ENCODE measurements at regions not wholly inside any gene's neighbourhood (a gene's known extent, or its start where the extent isn't known, plus 50 kb on each side); places are given as distances from the start of the nearest gene placed in this dataset.
A peak's percentile ranks its signal among the peaks of the same experiment; 100 is the strongest.

DNA sequence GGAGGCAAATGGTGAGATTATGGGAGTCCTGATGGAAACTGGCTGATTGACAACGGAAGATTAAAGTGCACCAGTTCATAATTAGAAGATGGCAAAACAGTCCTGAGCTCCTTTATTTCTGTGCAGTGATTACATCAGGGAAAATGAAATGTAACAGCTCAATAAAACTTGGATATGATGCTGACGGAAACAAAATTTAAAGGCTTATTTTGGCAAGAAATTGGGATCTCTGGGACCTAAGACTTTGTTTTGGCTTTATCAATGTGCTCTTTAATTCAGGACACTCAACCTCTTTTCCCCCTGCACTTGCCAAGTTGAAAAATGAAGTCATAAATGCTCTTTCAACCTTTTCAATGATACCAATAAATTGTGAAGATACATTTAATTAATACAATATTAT is 226.8 kb downstream of the C6orf118 start:
- H3K27me3 Mint-ChIP-seq = no peaks in the 10 kb centered on the region
- no peak for ATAC-seq
- H3K4me1 Mint-ChIP-seq = no peaks in the 10 kb centered on the region
- no peaks in the 10 kb centered on the region for H3K36me3 Mint-ChIP-seq (ENCODE audit: low read depth)
- DNase-seq = no peak
- H3K4me3 Mint-ChIP-seq = no peak overlapping the region
- H3K9me3 Mint-ChIP-seq = peaks cover 7% of the 10 kb centered on the region
- H3K27ac Mint-ChIP-seq = no peak overlapping the region

DNA sequence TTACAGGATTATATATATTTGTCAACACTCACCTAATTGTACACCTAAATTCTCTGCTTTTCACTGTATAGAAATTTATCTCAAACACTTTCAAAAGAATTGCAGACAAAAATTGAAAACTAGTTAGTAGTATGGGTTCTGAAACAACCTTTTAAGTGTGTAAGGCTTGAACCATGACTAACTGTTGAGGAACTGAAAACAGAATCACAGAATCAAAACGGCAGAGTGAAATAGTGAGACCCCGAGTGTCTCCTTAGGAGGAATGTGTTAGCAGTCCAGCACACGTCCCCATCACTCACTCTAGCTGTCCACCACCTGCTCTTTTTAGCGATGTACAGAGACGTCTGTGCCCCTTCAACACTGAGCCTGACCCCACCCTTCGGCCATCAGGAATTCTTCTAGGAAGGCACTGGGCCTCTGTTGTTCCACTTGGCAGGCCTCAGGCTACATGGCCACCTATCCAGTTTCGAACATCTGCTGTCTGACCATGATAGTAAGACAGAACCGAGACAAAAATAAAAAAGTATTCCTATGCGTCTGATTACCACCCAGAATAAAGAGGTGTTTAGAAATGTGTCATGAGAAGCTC is 227.4 kb downstream of the C6orf118 start:
- DNase-seq (no peak), ATAC-seq (no peak)
- Mint-ChIP-seq H3K9me3 (peaks cover 7% of the 10 kb centered on the region), H3K4me3 (no peak overlapping the region), H3K4me1 (no peaks in the 10 kb centered on the region), H3K36me3 (ENCODE audit: low read depth) (no peaks in the 10 kb centered on the region), H3K27ac (no peak overlapping the region), H3K27me3 (no peaks in the 10 kb centered on the region)

GRCh38 chr6:165077876-165078275 is 231.5 kb downstream of the C6orf118 start:
- ATAC-seq = no peak
- no peaks in the 10 kb centered on the region for H3K36me3 Mint-ChIP-seq (ENCODE audit: low read depth)
- DNase-seq = no peak

DNA sequence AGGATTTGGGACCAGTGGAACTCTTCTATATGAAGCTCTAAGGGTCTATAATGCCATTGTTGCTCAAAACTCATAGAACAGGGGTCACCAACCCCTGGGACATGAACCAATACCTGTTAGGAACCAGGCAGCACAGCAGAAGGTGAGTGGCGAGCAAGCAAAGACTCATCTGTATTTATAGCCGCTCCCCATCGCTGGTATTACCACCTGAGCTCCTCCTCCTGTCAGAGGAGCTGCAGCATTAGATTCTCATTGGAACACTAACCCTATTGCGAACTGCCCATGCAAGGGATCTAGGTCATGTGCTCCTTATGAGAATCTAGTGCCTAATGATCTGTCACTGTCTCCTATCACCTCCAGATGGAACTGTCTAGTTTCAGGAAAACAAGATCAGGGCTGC is 237.5 kb downstream of the C6orf118 start:
- H3K27me3 Mint-ChIP-seq = no peaks in the 10 kb centered on the region
- H3K4me1 Mint-ChIP-seq = no peaks in the 10 kb centered on the region
- H3K36me3 Mint-ChIP-seq (ENCODE audit: low read depth) = no peaks in the 10 kb centered on the region
- peaks cover 4% of the 10 kb centered on the region for H3K9me3 Mint-ChIP-seq
- DNase-seq (no peak), ATAC-seq (no peak)
- H3K27ac Mint-ChIP-seq = no peak overlapping the region
- H3K4me3 Mint-ChIP-seq = no peak overlapping the region

More at GRCh38 chr6:165077876-165078275, 231.5 kb downstream of the C6orf118 start:
- Mint-ChIP-seq H3K27me3 (no peaks in the 10 kb centered on the region), H3K27ac (no peak overlapping the region), H3K9me3 (peaks cover 4% of the 10 kb centered on the region), H3K4me1 (no peaks in the 10 kb centered on the region), H3K4me3 (no peak overlapping the region)

GRCh38 chr6:165060720-165061119 is 248.7 kb downstream of the C6orf118 start:
- H3K36me3 Mint-ChIP-seq (ENCODE audit: low read depth) = no peaks in the 10 kb centered on the region
- no peak overlapping the region for H3K27ac Mint-ChIP-seq
- ATAC-seq (no peak), DNase-seq (no peak)
- H3K9me3 Mint-ChIP-seq = peaks cover 11% of the 10 kb centered on the region
- H3K27me3 Mint-ChIP-seq = no peaks in the 10 kb centered on the region
- H3K4me1 Mint-ChIP-seq = no peaks in the 10 kb centered on the region
- no peak overlapping the region for H3K4me3 Mint-ChIP-seq

DNA sequence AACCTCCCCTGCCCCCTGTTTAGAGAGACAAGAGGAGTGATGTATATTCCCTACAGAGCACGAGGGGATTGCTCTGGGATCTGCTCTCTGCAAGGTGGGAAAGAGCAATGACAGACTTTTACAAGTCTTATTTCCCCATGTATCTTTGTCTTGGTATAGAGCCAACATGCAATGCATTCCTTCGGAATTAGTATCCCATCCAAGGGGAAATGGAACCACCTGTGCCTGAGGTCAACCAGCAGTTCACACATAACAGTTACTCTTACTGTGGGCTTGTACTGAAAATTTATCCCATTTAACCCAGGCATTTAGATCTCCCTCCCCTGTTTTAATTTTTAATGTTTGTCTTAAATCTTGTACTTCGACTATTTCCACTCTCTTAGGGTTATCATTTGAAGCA is 250.4 kb downstream of the C6orf118 start:
- Mint-ChIP-seq H3K4me1 (no peaks in the 10 kb centered on the region), H3K27ac (no peak overlapping the region), H3K4me3 (no peak overlapping the region), H3K27me3 (no peaks in the 10 kb centered on the region), H3K36me3 (ENCODE audit: low read depth) (no peaks in the 10 kb centered on the region), H3K9me3 (peaks cover 5% of the 10 kb centered on the region)
- no peak for ATAC-seq
- DNase-seq = no peak

DNA sequence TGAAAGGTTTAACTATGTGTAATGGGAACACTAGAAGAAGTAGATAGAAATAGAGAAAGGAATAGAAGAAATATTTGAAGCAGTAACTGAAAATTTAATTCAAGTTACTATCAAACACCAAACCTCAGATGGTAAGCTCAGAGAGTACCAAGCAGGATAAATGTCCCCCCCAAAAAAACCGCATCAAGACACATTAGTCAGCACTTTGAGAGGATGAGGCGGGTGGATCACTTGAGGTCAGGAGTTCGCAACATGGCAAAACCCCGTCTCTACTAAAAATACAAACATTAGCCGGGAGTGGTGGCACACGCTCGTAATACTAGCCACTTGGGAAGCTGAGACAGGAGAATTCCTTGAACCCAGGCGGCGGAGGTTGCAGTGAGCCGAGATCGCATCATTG is 253.1 kb downstream of the C6orf118 start:
- H3K9me3 Mint-ChIP-seq = peaks cover 8% of the 10 kb centered on the region
- H3K36me3 Mint-ChIP-seq (ENCODE audit: low read depth) = no peaks in the 10 kb centered on the region
- H3K27ac Mint-ChIP-seq = no peak overlapping the region
- ATAC-seq (no peak), DNase-seq (no peak)
- H3K4me3 Mint-ChIP-seq = no peak overlapping the region
- H3K4me1 Mint-ChIP-seq = no peaks in the 10 kb centered on the region
- no peaks in the 10 kb centered on the region for H3K27me3 Mint-ChIP-seq

- DNase-seq (no peak), ATAC-seq (no peak)
- Mint-ChIP-seq H3K27me3 (no peaks in the 10 kb centered on the region), H3K9me3 (peaks cover 8% of the 10 kb centered on the region), H3K36me3 (ENCODE audit: low read depth) (no peaks in the 10 kb centered on the region), H3K4me3 (no peak overlapping the region), H3K4me1 (no peaks in the 10 kb centered on the region), H3K27ac (no peak overlapping the region)
Observed at GRCh38 chr6:165055231-165055630, 254.2 kb downstream of the C6orf118 start.

DNA sequence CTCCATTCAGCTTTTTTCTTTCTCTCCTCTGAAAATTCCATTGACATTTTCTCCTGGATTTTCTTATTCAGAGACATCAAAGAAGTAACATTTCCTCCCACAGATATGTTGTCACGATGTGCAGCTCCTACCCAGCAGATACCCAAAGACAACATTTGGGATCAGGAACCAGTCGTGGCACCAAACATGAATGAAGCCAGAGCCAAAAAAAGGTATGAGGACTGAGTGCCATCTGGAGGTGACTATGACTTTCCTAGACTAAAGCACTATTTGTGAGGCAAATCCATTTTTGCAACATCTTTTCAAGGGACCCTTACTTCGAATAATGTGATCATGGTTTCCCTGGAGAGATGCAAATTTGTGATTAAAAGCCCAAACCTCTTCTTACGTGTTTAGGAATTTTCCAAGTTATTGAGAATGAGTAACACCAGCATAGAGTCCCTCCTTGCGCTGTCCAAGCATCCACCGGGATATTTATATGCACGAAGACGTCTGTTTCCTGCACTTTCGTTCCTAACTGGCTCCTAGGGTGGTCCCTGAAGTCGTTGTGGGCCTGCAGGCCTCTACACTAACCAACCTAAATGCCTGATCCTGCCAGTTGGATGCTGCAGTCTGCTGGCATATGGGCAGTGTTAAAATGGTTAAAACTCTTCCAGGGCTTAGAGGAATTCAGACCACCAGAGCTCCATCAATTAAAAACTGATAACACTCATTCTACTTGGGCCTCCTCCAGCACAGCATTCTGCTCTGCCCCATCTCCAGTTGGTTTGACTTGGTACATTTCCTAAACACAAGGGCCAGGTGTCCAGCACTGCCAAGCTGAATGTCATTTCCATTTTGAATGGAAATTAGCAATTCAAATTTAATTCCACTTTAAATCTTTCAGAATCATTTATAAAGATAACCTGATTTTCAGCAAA is 256.6 kb downstream of the C6orf118 start:
- no peaks in the 10 kb centered on the region for H3K36me3 Mint-ChIP-seq (ENCODE audit: low read depth)
- no peak overlapping the region for H3K27ac Mint-ChIP-seq
- ATAC-seq = no peak
- DNase-seq = no peak
- peaks cover 18% of the 10 kb centered on the region for H3K9me3 Mint-ChIP-seq
- no peaks in the 10 kb centered on the region for H3K27me3 Mint-ChIP-seq
- H3K4me1 Mint-ChIP-seq = no peaks in the 10 kb centered on the region
- H3K4me3 Mint-ChIP-seq = no peak overlapping the region

DNA sequence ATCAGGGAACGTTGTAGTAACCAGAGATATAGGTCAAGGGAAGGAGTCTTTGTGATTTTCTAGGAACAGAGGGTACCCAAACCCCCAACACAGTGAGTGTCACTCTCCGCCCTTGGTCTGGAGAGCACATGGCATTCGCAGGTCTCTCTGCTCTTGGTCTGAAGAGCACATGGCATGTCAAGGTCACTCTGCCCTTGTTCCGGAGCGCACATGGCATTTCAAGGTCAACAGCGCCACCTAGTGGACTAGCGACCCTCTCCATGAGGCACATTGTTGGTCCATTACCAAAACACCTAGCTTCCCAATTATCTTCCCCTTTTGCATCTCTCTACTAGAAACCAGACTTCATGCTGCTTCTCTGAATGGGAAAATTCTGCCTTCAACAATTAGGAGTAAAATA is 260.0 kb downstream of the C6orf118 start:
- Mint-ChIP-seq H3K9me3 (peaks cover 30% of the 10 kb centered on the region), H3K4me3 (no peak overlapping the region), H3K36me3 (ENCODE audit: low read depth) (no peaks in the 10 kb centered on the region), H3K27me3 (no peaks in the 10 kb centered on the region), H3K27ac (no peak overlapping the region), H3K4me1 (no peaks in the 10 kb centered on the region)
- ATAC-seq (no peak), DNase-seq (peak; percentile 40)

DNA sequence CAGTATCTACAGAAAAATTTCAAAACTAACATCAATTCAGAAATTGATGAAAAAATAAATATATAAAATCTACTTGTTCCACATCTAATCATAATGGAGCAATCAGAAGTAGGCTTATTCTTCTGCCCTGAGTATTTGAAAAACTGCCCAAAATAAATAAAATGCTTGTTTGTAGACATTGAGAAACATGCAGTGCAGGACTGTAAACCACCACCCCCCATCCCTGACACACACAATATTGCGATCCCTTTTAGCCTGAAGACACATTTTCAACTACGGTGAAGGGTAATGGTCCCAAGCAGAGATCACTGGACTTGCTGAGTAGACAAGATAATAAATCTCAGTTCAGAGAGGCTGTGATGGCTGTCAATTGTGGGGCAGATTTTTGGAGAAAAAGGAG is 261.5 kb downstream of the C6orf118 start:
- no peak for DNase-seq
- Mint-ChIP-seq H3K4me1 (no peaks in the 10 kb centered on the region), H3K9me3 (peaks cover 34% of the 10 kb centered on the region), H3K27ac (no peak overlapping the region), H3K36me3 (ENCODE audit: low read depth) (no peaks in the 10 kb centered on the region), H3K27me3 (no peaks in the 10 kb centered on the region), H3K4me3 (no peak overlapping the region)
- no peak for ATAC-seq

- Mint-ChIP-seq H3K9me3 (peaks cover 31% of the 10 kb centered on the region), H3K4me3 (no peak overlapping the region), H3K27ac (no peak overlapping the region), H3K4me1 (no peaks in the 10 kb centered on the region), H3K36me3 (ENCODE audit: low read depth) (no peaks in the 10 kb centered on the region), H3K27me3 (no peaks in the 10 kb centered on the region)
- no peak for DNase-seq
- ATAC-seq = no peak
Observed at GRCh38 chr6:165045631-165046030, 263.8 kb downstream of the C6orf118 start.

- no peaks in the 10 kb centered on the region for H3K27me3 Mint-ChIP-seq
- no peaks in the 10 kb centered on the region for H3K36me3 Mint-ChIP-seq (ENCODE audit: low read depth)
- no peaks in the 10 kb centered on the region for H3K4me1 Mint-ChIP-seq
- no peak overlapping the region for H3K4me3 Mint-ChIP-seq
- ATAC-seq = no peak
- H3K27ac Mint-ChIP-seq = no peak overlapping the region
- DNase-seq = no peak
- peaks cover 28% of the 10 kb centered on the region for H3K9me3 Mint-ChIP-seq
Observed at GRCh38 chr6:165042912-165043311, 266.5 kb downstream of the C6orf118 start.

DNA sequence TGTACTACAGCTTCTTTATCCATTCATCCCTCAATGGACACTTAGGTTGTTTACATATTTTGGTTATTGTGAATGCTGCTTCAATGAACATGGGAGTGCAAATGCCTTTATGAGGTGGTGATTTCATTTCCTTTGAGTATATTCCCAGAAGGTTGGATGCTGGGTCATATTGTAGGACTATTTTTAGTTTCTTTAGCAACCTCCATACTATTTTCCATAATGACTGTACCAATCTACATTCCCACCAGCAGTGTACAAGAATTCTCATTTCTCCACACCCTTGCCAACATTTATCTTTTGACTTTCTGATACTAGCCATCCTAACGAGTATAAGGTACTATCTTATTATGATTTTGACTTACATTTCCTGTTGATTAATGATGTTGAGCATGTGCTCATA is 269.0 kb downstream of the C6orf118 start:
- Mint-ChIP-seq H3K36me3 (ENCODE audit: low read depth) (no peaks in the 10 kb centered on the region), H3K4me1 (no peaks in the 10 kb centered on the region), H3K9me3 (peaks cover 14% of the 10 kb centered on the region), H3K4me3 (no peak overlapping the region), H3K27me3 (no peaks in the 10 kb centered on the region), H3K27ac (no peak overlapping the region)
- no peak for DNase-seq
- ATAC-seq = no peak

GRCh38 chr6:165034271-165034741 is 275.1 kb downstream of the C6orf118 start:
- ATAC-seq (no peak), DNase-seq (no peak)
- no peaks in the 10 kb centered on the region for H3K27me3 Mint-ChIP-seq
- H3K36me3 Mint-ChIP-seq (ENCODE audit: low read depth) = no peaks in the 10 kb centered on the region
- no peak overlapping the region for H3K4me3 Mint-ChIP-seq
- no peak overlapping the region for H3K27ac Mint-ChIP-seq
- H3K4me1 Mint-ChIP-seq = no peaks in the 10 kb centered on the region
- peaks cover 6% of the 10 kb centered on the region for H3K9me3 Mint-ChIP-seq

Measured in activated naive CD8-positive, alpha-beta T cell treated with anti-CD3 and anti-CD28 coated beads, Interleukin-2, amount 50 U/mL, for 24 hours (primary cell).